Erythroblast (primary cell): ENCODE measurements at regions not wholly inside any gene's neighbourhood (a gene's known extent, or its start where the extent isn't known, plus 50 kb on each side); places are given as distances from the start of the nearest gene placed in this dataset.

ENCODE experiments used
- GATA1 ChIP-seq: IDR thresholded peaks from 2 replicates; pipeline ENCODE4 v1.6.1; 2011; ENCODE audit warnings: low read depth, mild to moderate bottlenecking, control low read depth, low read length, moderate library complexity
- POLR2A ChIP-seq: IDR thresholded peaks from 2 replicates; pipeline ENCODE4 v1.6.1; 2011; ENCODE audit warnings: mild to moderate bottlenecking, low read length

GRCh38 chr2:130252880-130253645 is 54.8 kb upstream of the TUBA3E start:
- TF ChIP-seq POLR2A (no peak), GATA1 (no peak)
